Cardiac fibroblast (primary cell): ENCODE measurements at regions not wholly inside any gene's neighbourhood (a gene's known extent, or its start where the extent isn't known, plus 50 kb on each side); places are given as distances from the start of the nearest gene placed in this dataset.

ENCODE experiments used
- DNase-seq, 2 donors: peaks; one replicate each; pipeline versions ENCODE4 v3.0.0 to v3.0.0-alpha.2; 2010; ENCODE audit warnings: low read depth in 2 of 2
- H3K4me3 ChIP-seq, 2 donors: replicated peaks in 1 of 2; 1 replicate in 1 of 2; 2 replicates in 1 of 2; pipeline ENCODE4 v1.5.1; 2011; ENCODE audit warnings: low read depth in 2 of 2, low read length in 2 of 2, mild to moderate bottlenecking in 2 of 2, moderate library complexity in 1 of 2
- TF ChIP-seq, protein P1 (sequence below): IDR thresholded peaks from one replicate; pipeline ENCODE4 v1.5.1; 2011; ENCODE audit warnings: low read depth, mild to moderate bottlenecking, low read length, inconsistent platforms

DNA sequence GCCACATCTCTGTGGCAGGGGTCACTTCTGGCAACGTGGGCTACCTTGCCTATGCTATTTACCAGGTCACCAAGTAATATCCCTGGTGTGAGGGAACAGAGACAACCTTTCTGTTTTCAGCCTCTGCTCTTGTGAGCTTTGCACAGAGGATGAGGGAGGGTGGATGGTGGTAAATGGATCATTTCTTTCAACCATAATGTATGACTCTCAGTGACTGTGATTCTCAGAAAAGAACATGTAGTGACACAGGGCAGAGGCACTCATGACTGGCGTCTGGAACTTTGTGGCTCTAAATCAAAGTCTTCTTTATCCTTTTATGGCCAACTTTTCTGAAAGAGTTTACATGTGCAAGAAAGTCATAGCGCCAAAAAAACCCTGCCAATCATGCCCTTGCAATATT is 153.5 kb upstream of the USP24 start:
- DNase-seq, result no peak
- H3K4me3 ChIP-seq, result no peak overlapping the region
- TF ChIP-seq, protein P1, sequence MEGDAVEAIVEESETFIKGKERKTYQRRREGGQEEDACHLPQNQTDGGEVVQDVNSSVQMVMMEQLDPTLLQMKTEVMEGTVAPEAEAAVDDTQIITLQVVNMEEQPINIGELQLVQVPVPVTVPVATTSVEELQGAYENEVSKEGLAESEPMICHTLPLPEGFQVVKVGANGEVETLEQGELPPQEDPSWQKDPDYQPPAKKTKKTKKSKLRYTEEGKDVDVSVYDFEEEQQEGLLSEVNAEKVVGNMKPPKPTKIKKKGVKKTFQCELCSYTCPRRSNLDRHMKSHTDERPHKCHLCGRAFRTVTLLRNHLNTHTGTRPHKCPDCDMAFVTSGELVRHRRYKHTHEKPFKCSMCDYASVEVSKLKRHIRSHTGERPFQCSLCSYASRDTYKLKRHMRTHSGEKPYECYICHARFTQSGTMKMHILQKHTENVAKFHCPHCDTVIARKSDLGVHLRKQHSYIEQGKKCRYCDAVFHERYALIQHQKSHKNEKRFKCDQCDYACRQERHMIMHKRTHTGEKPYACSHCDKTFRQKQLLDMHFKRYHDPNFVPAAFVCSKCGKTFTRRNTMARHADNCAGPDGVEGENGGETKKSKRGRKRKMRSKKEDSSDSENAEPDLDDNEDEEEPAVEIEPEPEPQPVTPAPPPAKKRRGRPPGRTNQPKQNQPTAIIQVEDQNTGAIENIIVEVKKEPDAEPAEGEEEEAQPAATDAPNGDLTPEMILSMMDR, result no peak

DNA sequence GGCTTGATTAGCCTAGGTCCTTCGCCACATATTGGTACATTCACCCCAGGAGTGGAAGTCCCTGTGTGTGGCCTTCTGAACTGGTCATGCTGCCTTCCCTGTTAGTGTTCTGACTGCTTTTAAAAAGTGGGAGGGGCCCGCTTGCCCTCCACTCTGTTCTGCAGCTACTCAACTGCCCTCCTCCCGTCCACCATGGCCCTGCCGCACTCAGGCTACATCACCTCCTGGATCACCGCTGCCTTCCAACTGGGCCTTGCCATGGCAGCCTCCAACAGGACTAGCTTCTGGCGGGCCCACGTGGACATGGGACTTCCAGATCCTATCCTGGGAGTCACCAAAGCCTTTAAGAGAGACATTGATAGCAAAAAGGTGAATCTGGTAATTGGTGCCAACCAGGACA is 152.1 kb upstream of the USP24 start:
- DNase-seq, result no peak
- TF ChIP-seq, protein P1, result no peak
- no peak overlapping the region for H3K4me3 ChIP-seq

DNA sequence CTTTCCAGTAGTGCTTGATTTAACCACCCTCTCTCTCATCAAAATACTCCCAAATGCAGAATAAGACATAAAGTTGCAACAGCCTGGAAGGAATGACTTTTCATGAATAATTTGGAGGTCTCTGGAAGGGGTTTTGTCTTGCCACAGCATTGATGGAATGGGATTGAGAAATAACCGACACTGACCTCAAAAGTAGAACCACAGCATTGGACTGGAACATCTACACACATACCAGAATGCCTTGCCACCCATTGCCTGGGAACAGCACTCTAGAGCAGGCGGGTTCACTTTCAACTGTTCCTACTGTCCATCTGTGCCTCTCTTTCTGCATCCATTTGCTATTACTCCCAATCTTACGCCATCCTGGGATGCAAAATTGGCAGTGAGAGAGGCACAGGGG is 149.1 kb upstream of the USP24 start:
- DNase-seq, result peak; percentile 20 to 25
- H3K4me3 ChIP-seq, result no peak overlapping the region
- TF ChIP-seq, protein P1, result no peak

DNA sequence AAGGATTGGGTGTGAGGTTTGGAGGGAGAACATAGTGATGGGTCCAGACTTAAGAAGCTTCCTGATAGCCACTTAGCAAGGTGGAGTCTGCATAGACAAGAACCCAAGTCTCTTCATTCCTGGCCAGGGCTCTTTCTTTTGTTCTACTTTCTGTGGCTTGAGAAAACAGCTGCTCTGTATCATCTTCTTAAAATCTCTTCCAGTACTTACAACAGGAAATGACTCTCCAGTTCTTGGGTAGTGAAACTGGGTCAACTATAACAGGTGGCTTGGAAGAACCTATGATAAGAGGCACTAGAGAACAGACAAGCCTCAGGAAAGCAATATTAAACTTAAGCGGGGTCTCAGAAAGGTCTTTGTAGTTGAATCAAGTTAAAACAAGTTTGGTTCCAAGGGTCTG is 148.1 kb upstream of the USP24 start:
- DNase-seq, result peak; percentile 57 to 75
- TF ChIP-seq, protein P1, result no peak
- H3K4me3 ChIP-seq, result no peak overlapping the region

DNA sequence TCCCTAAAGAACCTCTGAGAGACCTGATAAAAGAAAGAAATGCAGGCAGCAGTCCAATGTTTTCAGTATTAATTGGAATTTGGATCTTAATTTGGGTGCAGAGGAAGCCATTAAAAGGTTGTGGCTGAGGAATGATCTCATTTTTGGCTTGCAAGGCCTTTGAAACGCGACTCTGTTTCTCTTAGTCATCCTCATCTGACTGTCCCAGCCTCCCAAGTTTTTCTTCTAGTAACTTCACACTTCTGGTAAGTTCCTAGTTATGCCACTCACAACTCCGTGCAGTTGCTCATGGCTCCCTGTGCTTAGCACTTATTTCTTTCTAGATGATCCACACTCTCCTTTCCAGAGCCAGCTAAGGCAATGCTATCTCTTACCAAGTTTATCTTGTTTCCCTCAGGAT is 147.4 kb upstream of the USP24 start:
- H3K4me3 ChIP-seq, result no peak overlapping the region
- TF ChIP-seq, protein P1, result no peak
- peak; percentile 72 to 86 for DNase-seq

DNA sequence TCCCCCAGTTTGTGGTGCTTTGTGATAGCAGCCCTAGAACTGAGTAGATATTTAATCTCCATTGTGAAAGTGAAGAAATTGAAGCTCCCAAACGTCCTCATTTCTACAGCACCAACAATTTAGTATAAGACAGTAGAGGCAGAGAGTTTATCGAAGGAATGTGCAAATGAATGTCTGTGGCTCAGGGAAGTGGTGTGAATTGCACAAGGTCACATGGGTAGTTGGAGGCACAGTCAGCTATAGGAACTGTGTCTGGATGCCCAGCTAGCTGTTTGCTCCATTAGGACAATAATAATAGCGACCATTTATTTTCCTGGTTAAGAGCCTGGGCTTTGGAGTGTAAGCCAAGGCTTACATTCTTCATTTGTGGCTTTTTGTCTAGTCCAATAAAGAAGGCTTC is 144.4 kb upstream of the USP24 start:
- no peak overlapping the region for H3K4me3 ChIP-seq
- TF ChIP-seq, protein P1, result no peak
- DNase-seq, result no peak

DNA sequence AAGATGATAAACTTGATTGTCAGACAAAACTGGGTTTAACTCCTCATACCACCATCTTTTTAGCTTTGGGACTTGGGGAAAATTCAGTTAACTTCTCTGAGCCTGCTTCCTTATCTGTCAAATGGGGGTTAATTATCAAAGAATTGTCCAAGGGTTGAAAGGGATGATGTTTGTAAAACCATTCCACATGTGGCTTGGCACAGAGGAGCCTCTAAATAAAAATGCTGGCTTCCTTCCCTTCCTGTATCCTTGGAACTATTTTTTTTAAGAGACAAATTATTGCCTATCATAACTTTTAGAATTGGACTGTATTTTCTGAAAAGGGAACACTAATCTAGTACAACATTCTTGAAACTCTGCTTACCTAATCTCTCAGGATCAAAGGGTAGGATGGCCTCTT is 143.4 kb upstream of the USP24 start:
- TF ChIP-seq, protein P1, result no peak
- DNase-seq, result no peak
- no peak overlapping the region for H3K4me3 ChIP-seq
